ENCODE measurements at regions not wholly inside any gene's neighbourhood (a gene's known extent, or its start where the extent isn't known, plus 50 kb on each side); places are given as distances from the start of the nearest gene placed in this dataset.

DNA sequence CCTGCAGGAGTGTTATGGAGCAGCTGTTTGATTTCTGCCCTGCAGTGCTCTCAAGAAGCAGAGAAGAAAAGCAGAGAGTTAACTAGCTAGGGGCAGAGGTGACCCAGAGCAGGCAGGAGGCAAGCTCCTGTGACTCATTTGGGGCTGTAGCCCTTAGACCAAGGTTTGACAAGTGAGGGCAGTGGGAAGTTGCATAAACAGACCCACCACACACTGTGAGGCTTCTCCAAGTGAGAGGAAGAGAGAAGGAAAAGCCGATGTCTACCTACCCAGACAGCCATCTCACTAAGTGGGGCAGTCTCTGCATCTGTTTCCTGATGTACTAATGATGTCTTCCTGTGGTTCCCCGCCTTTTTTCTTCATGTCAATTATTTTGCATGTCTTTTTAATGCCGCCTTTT lies 159.9 kb upstream of the NR5A2 start:
- TF ChIP-seq, protein P1, sequence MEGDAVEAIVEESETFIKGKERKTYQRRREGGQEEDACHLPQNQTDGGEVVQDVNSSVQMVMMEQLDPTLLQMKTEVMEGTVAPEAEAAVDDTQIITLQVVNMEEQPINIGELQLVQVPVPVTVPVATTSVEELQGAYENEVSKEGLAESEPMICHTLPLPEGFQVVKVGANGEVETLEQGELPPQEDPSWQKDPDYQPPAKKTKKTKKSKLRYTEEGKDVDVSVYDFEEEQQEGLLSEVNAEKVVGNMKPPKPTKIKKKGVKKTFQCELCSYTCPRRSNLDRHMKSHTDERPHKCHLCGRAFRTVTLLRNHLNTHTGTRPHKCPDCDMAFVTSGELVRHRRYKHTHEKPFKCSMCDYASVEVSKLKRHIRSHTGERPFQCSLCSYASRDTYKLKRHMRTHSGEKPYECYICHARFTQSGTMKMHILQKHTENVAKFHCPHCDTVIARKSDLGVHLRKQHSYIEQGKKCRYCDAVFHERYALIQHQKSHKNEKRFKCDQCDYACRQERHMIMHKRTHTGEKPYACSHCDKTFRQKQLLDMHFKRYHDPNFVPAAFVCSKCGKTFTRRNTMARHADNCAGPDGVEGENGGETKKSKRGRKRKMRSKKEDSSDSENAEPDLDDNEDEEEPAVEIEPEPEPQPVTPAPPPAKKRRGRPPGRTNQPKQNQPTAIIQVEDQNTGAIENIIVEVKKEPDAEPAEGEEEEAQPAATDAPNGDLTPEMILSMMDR (conservative IDR thresholded peaks at IDR 0.05; ENCODE audit: low read depth, low read length) = no peak
- no peak for TF ChIP-seq EZH2 (IDR thresholded peaks at IDR 0.05; ENCODE audit: borderline replicate concordance, low read depth, low read length, poor library complexity, severe bottlenecking)

Data from A673 (cell line).